ENCODE measurements at regions not wholly inside any gene's neighbourhood (a gene's known extent, or its start where the extent isn't known, plus 50 kb on each side); places are given as distances from the start of the nearest gene placed in this dataset.
"Not testable (repeated sequence)": the region's sequence is repeated elsewhere in the genome, so short reads cannot be mapped to it uniquely, and the experiment has no call there.

GRCh38 chr1:102470767-102471166, 474.0 kb upstream of the OLFM3 start:
- no peak for TF ChIP-seq CTCF (IDR thresholded peaks at IDR 0.05)
- TF ChIP-seq ZFX (IDR thresholded peaks at IDR 0.05; ENCODE audit: borderline replicate concordance) = no peak

GRCh38 chr1:102466487-102466886, 469.8 kb upstream of the OLFM3 start:
- no peak for TF ChIP-seq ZFX (IDR thresholded peaks at IDR 0.05; ENCODE audit: borderline replicate concordance)
- no peak overlapping the region for H3K27ac ChIP-seq

More at GRCh38 chr1:102470767-102471166, 474.0 kb upstream of the OLFM3 start:
- H3K27ac ChIP-seq = no peak overlapping the region

- TF ChIP-seq ZFX (IDR thresholded peaks at IDR 0.05; ENCODE audit: borderline replicate concordance) (no peak), CTCF (IDR thresholded peaks at IDR 0.05) (no peak)
- H3K27ac ChIP-seq = no peak overlapping the region
Observed at GRCh38 chr1:102463328-102463727, 466.6 kb upstream of the OLFM3 start.

GRCh38 chr1:102442317-102442716, 445.6 kb upstream of the OLFM3 start:
- not testable (repeated sequence) for H3K27ac ChIP-seq

- TF ChIP-seq CTCF (IDR thresholded peaks at IDR 0.05) (no peak), ZFX (IDR thresholded peaks at IDR 0.05; ENCODE audit: borderline replicate concordance) (no peak)
- no peak overlapping the region for H3K27ac ChIP-seq
Observed at GRCh38 chr1:102435483-102435882, 438.8 kb upstream of the OLFM3 start.

- no peak for TF ChIP-seq ZFX (IDR thresholded peaks at IDR 0.05; ENCODE audit: borderline replicate concordance)
- peak; percentile 73 for TF ChIP-seq CTCF (IDR thresholded peaks at IDR 0.05)
- no peak overlapping the region for H3K27ac ChIP-seq
Observed at GRCh38 chr1:102434421-102434820, 437.7 kb upstream of the OLFM3 start.

- no peak overlapping the region for H3K27ac ChIP-seq
- no peak for TF ChIP-seq ZFX (IDR thresholded peaks at IDR 0.05; ENCODE audit: borderline replicate concordance)
- TF ChIP-seq CTCF (IDR thresholded peaks at IDR 0.05) = no peak
Observed at GRCh38 chr1:102431253-102431652, 434.5 kb upstream of the OLFM3 start.

- no peak for TF ChIP-seq CTCF (IDR thresholded peaks at IDR 0.05)
- TF ChIP-seq ZFX (IDR thresholded peaks at IDR 0.05; ENCODE audit: borderline replicate concordance) = no peak
Observed at GRCh38 chr1:102420034-102420433, 423.3 kb upstream of the OLFM3 start.

More at GRCh38 chr1:102420034-102420433, 423.3 kb upstream of the OLFM3 start:
- peak overlapping the region; percentile 88 for H3K27ac ChIP-seq
